NCI-H1105 (cell line): ENCODE measurements at regions not wholly inside any gene's neighbourhood (a gene's known extent, or its start where the extent isn't known, plus 50 kb on each side); places are given as distances from the start of the nearest gene placed in this dataset.
"Not testable (repeated sequence)": the region's sequence is repeated elsewhere in the genome, so short reads cannot be mapped to it uniquely, and the experiment has no call there.

Source experiments
- DNase-seq: peaks from one replicate; lab custom pipeline; 2025; lab: John Stamatoyannopoulos, UW

DNA sequence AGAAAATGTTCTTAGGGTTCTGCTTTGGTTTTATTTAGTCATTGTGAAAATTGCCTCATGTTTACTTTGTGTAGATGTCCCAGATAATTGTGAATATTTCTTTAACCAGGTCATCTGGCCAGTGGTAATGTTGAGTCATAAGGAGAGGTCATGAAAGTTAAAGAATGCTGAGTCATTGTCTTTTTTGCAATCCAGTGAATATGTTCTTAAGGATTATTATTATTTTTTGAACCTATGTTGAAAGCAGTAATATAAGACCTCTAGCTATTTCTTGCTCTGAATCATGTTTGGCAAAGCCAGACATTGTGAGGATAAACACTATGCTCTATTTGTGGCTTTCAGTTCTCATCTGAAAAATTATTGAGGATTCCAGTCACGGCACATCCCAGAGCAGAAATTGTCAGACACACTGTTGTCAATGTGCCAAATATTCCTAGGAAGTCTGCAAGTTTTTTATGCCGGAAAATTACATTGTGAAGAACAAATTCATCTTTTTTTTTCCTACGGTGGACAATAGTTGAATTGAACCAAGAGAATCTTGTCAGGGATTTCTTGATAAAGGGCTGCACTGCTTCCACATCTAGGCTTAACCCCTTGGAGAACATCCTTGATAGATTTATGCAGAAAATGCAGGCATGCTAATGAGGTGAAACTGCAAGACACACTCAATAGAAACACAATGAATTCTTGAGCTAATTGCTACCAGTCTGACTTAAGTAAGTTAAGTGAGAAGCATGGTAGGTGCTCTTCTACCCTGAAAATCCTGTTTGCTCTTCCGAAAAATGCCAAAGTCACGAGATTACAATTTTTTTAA is 369.6 kb downstream of the ATP23 start:
- no peak for DNase-seq

DNA sequence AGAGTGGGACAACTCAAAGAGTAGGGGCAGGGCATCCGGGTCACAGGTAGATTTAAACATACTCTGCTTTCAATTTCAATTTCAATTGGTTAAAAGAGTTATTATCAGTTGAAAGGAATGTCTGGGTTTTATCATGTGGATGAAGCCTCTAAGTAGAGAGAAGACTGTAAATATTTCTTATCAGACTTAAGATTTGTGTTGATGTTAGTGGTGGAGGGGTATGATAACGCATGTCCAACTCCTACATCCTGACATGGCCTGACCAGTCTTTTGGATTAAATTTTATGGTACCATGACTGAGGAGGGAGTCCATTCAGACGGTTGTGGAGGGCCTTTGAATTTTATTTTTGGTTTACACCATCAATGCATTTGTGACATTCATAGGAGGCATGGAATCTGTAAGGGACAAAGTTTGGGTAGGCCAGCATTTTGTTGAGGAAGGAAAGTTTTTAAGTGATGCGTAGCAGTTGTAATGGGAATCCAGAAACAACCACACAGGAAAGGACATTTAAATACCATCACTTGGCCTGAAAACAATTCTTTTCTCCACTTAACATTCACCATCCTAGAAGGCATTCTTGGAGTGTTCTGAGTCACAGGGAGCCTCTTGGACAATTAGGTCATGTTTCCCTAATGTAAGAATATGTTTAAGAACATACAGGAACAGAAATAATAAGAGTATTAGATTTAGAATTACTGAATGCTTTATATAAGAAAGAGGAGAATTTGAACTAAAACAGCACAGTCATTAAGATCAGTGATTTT is 371.9 kb downstream of the ATP23 start:
- DNase-seq: no peak

DNA sequence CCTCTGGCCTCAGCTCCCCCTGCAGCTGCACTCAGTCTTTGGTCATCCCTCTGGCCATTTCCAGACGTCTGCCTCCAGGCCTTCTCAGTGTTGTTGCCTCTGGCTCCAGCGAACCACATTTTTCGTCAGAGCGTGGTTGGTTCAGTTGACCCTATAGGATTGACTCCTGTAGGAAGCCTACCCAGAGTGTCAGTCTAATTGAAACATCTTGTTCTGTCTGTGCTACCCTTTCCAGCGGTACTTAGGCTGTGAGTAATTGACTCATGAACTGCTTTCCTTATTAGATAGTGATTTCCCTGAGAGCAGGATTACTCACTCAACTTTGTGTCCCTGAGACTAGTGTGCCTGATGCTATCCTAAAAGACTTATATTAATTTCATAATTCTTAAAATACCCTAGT is 373.2 kb downstream of the ATP23 start:
- DNase-seq: no peak

- no peak for DNase-seq
Measured at GRCh38 chr12:58316926-58317325, 375.6 kb downstream of the ATP23 start.

- no peak for DNase-seq
Measured at GRCh38 chr12:58321414-58321813, 380.0 kb downstream of the ATP23 start.

DNA sequence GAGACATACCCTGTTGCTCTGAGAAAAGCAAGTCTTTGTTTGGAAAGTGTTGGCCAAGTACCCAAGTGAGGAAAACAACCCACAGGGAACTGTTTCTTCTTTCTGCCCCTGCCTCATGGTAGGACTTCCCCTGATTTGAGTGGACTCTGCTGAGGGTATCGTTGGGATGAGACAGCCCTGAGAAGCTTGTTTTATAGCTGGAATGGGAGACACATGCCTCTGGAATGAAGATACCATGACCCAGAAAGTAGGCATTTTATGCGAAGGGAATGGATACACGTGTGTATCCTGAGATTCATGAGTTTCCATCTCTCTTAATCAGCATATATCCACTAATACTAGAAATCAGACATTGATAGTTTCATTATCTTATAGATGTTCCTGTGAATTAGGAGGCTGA is 382.3 kb downstream of the ATP23 start:
- no peak for DNase-seq

DNA sequence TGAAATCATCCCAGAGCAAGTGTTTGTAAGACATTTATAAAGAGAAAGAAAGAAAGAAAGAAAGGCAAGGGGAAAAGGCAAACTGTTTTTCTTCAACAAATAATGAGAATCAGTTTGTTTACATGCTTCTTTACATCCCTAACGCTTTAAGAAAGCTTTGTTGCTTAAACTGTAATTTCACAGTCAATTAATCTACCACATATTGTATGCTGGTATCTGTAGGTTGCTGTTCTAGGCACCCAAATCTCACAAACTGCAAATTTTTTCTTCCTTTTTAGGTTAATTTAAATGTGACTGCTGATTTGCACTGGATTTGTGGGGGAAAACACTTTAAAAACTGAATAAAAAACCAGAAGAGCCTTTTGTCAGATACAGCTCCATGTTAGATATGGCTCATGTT is 384.2 kb downstream of the ATP23 start:
- no peak for DNase-seq

GRCh38 chr12:58326534-58326933 is 385.2 kb downstream of the ATP23 start:
- DNase-seq: no peak

- DNase-seq: not testable (repeated sequence)
Measured at GRCh38 chr12:58336581-58337242, 395.3 kb downstream of the ATP23 start.

DNA sequence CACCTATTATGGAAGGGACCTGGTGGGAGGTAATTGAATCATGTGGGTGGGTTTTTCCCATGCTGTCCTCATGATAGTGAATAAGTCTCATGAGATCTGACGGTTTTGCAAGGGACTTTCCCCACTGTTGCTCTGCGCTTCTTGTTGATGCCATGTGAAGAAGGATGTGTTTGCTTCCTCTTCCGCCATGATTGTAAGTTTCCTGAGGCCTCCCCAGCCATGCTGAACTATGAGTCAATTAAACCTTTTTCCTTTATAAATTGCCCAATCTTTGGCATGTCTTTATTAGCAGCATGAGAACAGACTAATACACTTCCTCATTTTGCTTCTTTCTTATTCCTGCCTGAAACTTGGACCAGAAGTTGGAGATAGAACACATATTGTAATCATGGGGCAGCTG is 396.2 kb downstream of the ATP23 start:
- DNase-seq: not testable (repeated sequence)

- DNase-seq: no peak
Measured at GRCh38 chr12:58341791-58342190, 400.4 kb downstream of the ATP23 start.

DNA sequence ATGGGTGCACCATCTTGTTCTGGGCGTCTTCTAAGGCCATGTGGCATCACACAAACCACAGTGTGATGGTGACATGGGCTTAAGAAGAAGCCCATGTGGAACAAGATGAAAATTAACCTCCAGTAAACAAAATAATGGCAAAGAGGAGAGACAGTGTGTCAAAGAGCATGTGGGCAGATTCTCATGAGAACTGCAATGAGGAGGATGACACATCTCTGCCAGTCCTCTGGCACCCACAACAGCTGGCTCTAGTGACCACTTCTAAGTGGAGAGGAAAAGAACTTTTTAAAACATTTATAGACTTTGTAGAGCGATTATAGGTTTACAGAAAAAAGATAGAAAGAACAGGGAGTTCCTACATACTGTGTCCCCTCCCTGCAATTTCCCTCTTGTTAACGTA is 401.4 kb downstream of the ATP23 start:
- no peak for DNase-seq

GRCh38 chr12:58346032-58346632 is 404.8 kb downstream of the ATP23 start:
- DNase-seq: no peak

DNA sequence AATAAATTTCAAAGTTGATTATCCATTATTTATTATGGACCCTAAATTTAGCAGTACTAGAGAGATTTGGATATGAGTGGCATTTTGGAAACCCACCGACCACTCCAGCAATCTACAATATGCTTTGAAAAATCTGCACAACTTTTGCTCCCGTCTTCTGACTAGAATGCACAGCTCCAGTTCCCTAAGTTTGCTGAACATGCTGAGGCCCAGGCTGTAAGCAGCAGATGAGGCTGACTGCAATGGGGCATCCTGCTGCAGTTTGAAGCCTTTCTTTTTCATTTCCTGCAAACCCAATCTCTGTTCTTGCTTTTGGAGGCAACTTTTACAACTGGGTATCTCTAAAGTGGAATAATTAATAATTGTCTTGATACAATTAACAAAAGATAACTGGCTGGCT is 405.8 kb downstream of the ATP23 start:
- DNase-seq: no peak

GRCh38 chr12:58347691-58348090 is 406.3 kb downstream of the ATP23 start:
- DNase-seq: no peak

DNA sequence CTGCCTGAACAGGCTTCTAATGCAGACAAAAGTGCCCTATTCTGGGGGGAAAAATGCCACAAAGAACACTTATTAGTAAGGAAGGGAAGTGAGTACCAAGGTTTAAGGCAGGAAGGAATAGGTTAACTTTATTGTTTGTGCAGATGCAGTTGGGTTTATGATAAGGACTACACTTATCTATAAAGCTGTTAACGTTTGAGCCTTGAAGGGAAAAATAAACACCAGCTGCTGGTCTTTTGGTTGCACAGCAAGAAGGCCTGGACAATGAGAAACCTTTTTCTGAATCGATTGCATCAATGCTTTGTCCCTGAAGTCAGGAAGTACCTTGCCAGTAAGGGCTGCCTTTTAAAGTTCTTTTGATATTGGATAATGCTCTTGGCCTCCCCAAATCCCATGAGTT is 407.8 kb downstream of the ATP23 start:
- no peak for DNase-seq

GRCh38 chr12:58356794-58357193 is 415.4 kb downstream of the ATP23 start:
- DNase-seq: no peak

- no peak for DNase-seq
Measured at GRCh38 chr12:58357511-58357910, 416.1 kb downstream of the ATP23 start.

GRCh38 chr12:58358369-58358768 is 417.0 kb downstream of the ATP23 start:
- DNase-seq: no peak

GRCh38 chr12:58359084-58359483 is 417.7 kb downstream of the ATP23 start:
- DNase-seq: no peak

GRCh38 chr12:58361056-58361455 is 419.7 kb downstream of the ATP23 start:
- no peak for DNase-seq

GRCh38 chr12:58363971-58364370 is 422.6 kb downstream of the ATP23 start:
- no peak for DNase-seq
